ENCODE measurements at regions not wholly inside any gene's neighbourhood (a gene's known extent, or its start where the extent isn't known, plus 50 kb on each side); places are given as distances from the start of the nearest gene placed in this dataset.

DNA sequence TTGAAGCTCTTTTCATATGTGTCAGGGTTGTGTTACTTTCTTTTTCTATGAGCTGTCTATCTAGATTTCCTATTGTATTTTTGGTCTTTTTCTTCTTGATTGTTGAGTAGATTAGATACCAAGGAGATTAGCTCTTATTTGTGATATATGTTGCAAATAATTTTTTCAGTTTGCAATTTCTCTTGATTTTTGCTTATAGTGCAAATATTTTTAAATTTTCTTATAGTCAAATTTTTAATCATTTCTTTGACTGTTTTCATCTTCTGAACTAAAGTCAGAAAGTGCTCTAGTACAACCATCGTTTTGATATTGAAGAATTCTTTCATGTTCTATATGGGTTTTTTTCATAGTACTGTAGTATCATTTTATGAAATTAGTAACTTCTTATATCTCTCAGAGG lies 193.7 kb downstream of the OSTF1 start:
- H4K8ac ChIP-seq (ENCODE audit: low read depth, low read length), result no peak overlapping the region
- H2BK5ac ChIP-seq (ENCODE audit: low read length), result no peak overlapping the region
- no peak overlapping the region for H3K4me3 ChIP-seq (ENCODE audit: low read length)
- no peak overlapping the region for H3K23ac ChIP-seq (ENCODE audit: low read length)
- no peaks in the 10 kb centered on the region for H3K27me3 ChIP-seq (ENCODE audit: insufficient read depth, low read length, poor library complexity)
- DNase-seq, result no peak
- H3K79me2 ChIP-seq (ENCODE audit: control insufficient read depth, insufficient read depth, low read length), result no peaks in the 10 kb centered on the region
- no peak overlapping the region for H3K18ac ChIP-seq (ENCODE audit: low read length)
- no peak overlapping the region for H3K9ac ChIP-seq (ENCODE audit: low read length)
- H2BK15ac ChIP-seq (replicated peaks; ENCODE audit: low read depth), result no peak overlapping the region
- WGBS (ENCODE audit: extremely low coverage, insufficient coverage, low lambda C conversion rate), result no CpG with 5 or more reads among the region's 1 CpG
- H4K5ac ChIP-seq (ENCODE audit: low read length), result no peak overlapping the region
- H2BK120ac ChIP-seq (ENCODE audit: low read depth, low read length), result no peak overlapping the region
- H3K36me3 ChIP-seq (ENCODE audit: control insufficient read depth, insufficient read depth, low read length), result no peaks in the 10 kb centered on the region
- no peaks in the 10 kb centered on the region for H3K79me1 ChIP-seq (ENCODE audit: low read length)
- no peaks in the 10 kb centered on the region for H3K4me1 ChIP-seq (ENCODE audit: control insufficient read depth, low read depth, low read length)
- H2AK5ac ChIP-seq (ENCODE audit: low read length), result no peak overlapping the region
- H3K56ac ChIP-seq (ENCODE audit: low read length), result no peak overlapping the region
- H3K4me2 ChIP-seq (ENCODE audit: low read length), result no peak overlapping the region
- H3K27ac ChIP-seq (ENCODE audit: low read depth, low read length), result no peak overlapping the region
- no peak overlapping the region for H3K4ac ChIP-seq (ENCODE audit: low read depth, low read length)

DNA sequence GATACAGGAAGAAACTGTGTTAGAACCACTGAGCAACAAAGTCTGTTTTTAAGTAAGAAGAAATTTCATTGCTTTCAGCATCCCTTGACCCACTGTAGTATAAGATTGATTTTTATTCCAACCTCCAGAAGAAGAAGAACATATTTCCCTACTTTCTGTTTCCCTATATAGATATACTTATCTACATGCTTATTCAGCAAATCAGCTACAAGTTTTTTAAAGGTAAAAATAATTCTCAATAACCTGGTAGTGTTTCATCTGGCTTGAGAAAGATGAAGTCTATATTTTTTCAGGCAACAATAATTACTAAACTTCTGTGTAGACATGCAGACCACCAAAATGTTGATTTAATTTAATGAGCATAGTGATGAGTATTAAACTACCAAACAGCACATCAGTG lies 201.0 kb downstream of the OSTF1 start:
- H3K4me3 ChIP-seq (ENCODE audit: low read length), result no peak overlapping the region
- no peak overlapping the region for H3K23ac ChIP-seq (ENCODE audit: low read length)
- H2BK15ac ChIP-seq (replicated peaks; ENCODE audit: low read depth), result no peak overlapping the region
- no peaks in the 10 kb centered on the region for H3K36me3 ChIP-seq (ENCODE audit: control insufficient read depth, insufficient read depth, low read length)
- H4K8ac ChIP-seq (ENCODE audit: low read depth, low read length), result no peak overlapping the region
- no peak overlapping the region for H2AK5ac ChIP-seq (ENCODE audit: low read length)
- H3K27ac ChIP-seq (ENCODE audit: low read depth, low read length), result no peak overlapping the region
- no peaks in the 10 kb centered on the region for H3K27me3 ChIP-seq (ENCODE audit: insufficient read depth, low read length, poor library complexity)
- no peak overlapping the region for H3K4me2 ChIP-seq (ENCODE audit: low read length)
- no peak overlapping the region for H3K18ac ChIP-seq (ENCODE audit: low read length)
- H3K56ac ChIP-seq (ENCODE audit: low read length), result no peak overlapping the region
- no peak overlapping the region for H2BK5ac ChIP-seq (ENCODE audit: low read length)
- no peak overlapping the region for H3K9ac ChIP-seq (ENCODE audit: low read length)
- H3K79me1 ChIP-seq (ENCODE audit: low read length), result no peaks in the 10 kb centered on the region
- no peak overlapping the region for H3K4ac ChIP-seq (ENCODE audit: low read depth, low read length)
- DNase-seq, result no peak
- H2BK120ac ChIP-seq (ENCODE audit: low read depth, low read length), result no peak overlapping the region
- no peak overlapping the region for H4K5ac ChIP-seq (ENCODE audit: low read length)
- no peaks in the 10 kb centered on the region for H3K79me2 ChIP-seq (ENCODE audit: control insufficient read depth, insufficient read depth, low read length)
- H3K4me1 ChIP-seq (ENCODE audit: control insufficient read depth, low read depth, low read length), result no peaks in the 10 kb centered on the region

DNA sequence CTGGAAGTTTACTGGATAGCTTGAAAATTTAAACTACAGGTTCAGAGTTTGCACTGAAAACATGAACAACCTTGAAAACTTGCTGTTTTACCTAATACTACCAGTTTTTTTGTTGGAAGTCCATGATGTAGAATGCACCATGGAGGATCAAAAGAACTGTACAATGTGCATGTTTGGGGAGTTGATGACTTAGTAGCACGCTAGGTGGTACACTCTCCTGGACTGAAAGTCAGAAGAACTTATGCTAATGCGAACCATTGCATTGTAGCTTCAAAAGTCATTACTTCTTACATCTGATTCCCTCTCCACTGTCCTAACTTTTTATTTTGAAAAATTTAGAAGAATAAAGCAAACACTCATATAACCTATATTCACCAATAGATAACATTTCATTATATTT lies 211.0 kb downstream of the OSTF1 start:
- Histone ChIP-seq H2BK120ac (ENCODE audit: low read depth, low read length) (no peak overlapping the region), H3K79me1 (ENCODE audit: low read length) (no peaks in the 10 kb centered on the region), H2BK15ac (replicated peaks; ENCODE audit: low read depth) (no peak overlapping the region), H3K23ac (ENCODE audit: low read length) (no peak overlapping the region), H3K79me2 (ENCODE audit: control insufficient read depth, insufficient read depth, low read length) (no peaks in the 10 kb centered on the region), H3K36me3 (ENCODE audit: control insufficient read depth, insufficient read depth, low read length) (no peaks in the 10 kb centered on the region), H3K9ac (ENCODE audit: low read length) (no peak overlapping the region), H3K56ac (ENCODE audit: low read length) (no peak overlapping the region), H4K5ac (ENCODE audit: low read length) (no peak overlapping the region), H4K8ac (ENCODE audit: low read depth, low read length) (no peak overlapping the region), H3K4ac (ENCODE audit: low read depth, low read length) (no peak overlapping the region), H3K4me3 (ENCODE audit: low read length) (no peak overlapping the region), H2AK5ac (ENCODE audit: low read length) (no peak overlapping the region), H3K27me3 (ENCODE audit: insufficient read depth, low read length, poor library complexity) (no peaks in the 10 kb centered on the region), H3K18ac (ENCODE audit: low read length) (no peak overlapping the region), H2BK5ac (ENCODE audit: low read length) (no peak overlapping the region), H3K27ac (ENCODE audit: low read depth, low read length) (no peak overlapping the region), H3K4me1 (ENCODE audit: control insufficient read depth, low read depth, low read length) (no peaks in the 10 kb centered on the region), H3K4me2 (ENCODE audit: low read length) (no peak overlapping the region)
- no peak for DNase-seq
- WGBS (ENCODE audit: extremely low coverage, insufficient coverage, low lambda C conversion rate), result no CpG with 5 or more reads among the region's 2 CpGs

DNA sequence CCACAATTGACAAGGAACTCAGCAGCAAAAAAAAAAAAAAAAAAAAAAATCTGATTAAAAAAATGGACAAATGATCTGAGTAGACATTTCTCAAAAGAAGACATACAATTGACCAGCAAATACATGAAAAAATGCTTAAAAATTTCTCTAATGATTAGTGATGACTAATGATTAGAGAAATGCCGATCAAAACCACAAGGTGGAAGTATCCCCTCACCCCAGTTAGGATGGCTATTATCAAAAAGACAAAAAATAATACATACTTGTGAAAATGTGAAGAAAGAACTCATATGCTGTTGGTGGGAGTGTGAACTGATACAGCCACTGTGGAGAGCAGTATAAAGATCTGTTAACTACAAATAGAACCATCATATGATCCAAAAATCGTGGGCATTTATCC lies 245.3 kb downstream of the OSTF1 start:
- H3K27ac ChIP-seq (ENCODE audit: low read depth, low read length), result no peak overlapping the region
- H3K4me1 ChIP-seq (ENCODE audit: control insufficient read depth, low read depth, low read length), result no peaks in the 10 kb centered on the region
- no peaks in the 10 kb centered on the region for H3K27me3 ChIP-seq (ENCODE audit: insufficient read depth, low read length, poor library complexity)
- no peak overlapping the region for H4K8ac ChIP-seq (ENCODE audit: low read depth, low read length)
- WGBS (ENCODE audit: extremely low coverage, insufficient coverage, low lambda C conversion rate), result no CpG with 5 or more reads among the region's 2 CpGs
- no peak overlapping the region for H3K4ac ChIP-seq (ENCODE audit: low read depth, low read length)
- H3K23ac ChIP-seq (ENCODE audit: low read length), result no peak overlapping the region
- H3K4me3 ChIP-seq (ENCODE audit: low read length), result no peak overlapping the region
- no peak overlapping the region for H2AK5ac ChIP-seq (ENCODE audit: low read length)
- DNase-seq, result no peak
- H3K79me2 ChIP-seq (ENCODE audit: control insufficient read depth, insufficient read depth, low read length), result no peaks in the 10 kb centered on the region
- H2BK120ac ChIP-seq (ENCODE audit: low read depth, low read length), result no peak overlapping the region
- no peaks in the 10 kb centered on the region for H3K36me3 ChIP-seq (ENCODE audit: control insufficient read depth, insufficient read depth, low read length)
- no peak overlapping the region for H3K56ac ChIP-seq (ENCODE audit: low read length)
- H3K79me1 ChIP-seq (ENCODE audit: low read length), result no peaks in the 10 kb centered on the region
- no peak overlapping the region for H3K18ac ChIP-seq (ENCODE audit: low read length)
- H3K9ac ChIP-seq (ENCODE audit: low read length), result no peak overlapping the region
- no peak overlapping the region for H3K4me2 ChIP-seq (ENCODE audit: low read length)
- H2BK5ac ChIP-seq (ENCODE audit: low read length), result no peak overlapping the region
- H2BK15ac ChIP-seq (replicated peaks; ENCODE audit: low read depth), result no peak overlapping the region
- no peak overlapping the region for H4K5ac ChIP-seq (ENCODE audit: low read length)

DNA sequence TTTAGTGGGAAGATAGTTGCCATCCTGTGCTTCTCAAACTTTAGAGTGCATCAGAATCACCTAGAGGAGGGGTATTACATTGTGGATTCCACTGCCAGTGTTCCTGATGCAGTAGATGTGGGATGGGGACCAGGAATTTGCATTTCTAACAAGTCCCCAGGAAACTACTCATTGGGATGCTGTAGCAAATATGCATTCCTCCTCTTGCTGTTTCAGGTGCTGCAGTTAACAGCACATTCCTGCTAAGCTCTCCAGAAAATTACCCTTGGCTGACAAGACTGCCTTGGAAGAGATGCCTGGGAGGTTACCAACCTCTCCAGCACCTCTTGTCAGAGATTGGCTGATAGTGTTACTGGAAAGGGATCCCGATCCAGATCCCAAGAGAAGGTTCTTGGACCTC lies 270.5 kb downstream of the OSTF1 start:
- no peak overlapping the region for H2BK120ac ChIP-seq (ENCODE audit: low read depth, low read length)
- no peak overlapping the region for H3K9ac ChIP-seq (ENCODE audit: low read length)
- H4K5ac ChIP-seq (ENCODE audit: low read length), result no peak overlapping the region
- H3K79me2 ChIP-seq (ENCODE audit: control insufficient read depth, insufficient read depth, low read length), result no peaks in the 10 kb centered on the region
- no peak overlapping the region for H4K8ac ChIP-seq (ENCODE audit: low read depth, low read length)
- no peak overlapping the region for H3K18ac ChIP-seq (ENCODE audit: low read length)
- peak; percentile 90 for DNase-seq
- no peak overlapping the region for H3K4me3 ChIP-seq (ENCODE audit: low read length)
- no peak overlapping the region for H3K23ac ChIP-seq (ENCODE audit: low read length)
- WGBS (ENCODE audit: extremely low coverage, insufficient coverage, low lambda C conversion rate), result no CpG with 5 or more reads among the region's 1 CpG
- H3K27me3 ChIP-seq (ENCODE audit: insufficient read depth, low read length, poor library complexity), result no peaks in the 10 kb centered on the region
- H3K27ac ChIP-seq (ENCODE audit: low read depth, low read length), result peak overlapping the region; percentile 56
- H2AK5ac ChIP-seq (ENCODE audit: low read length), result no peak overlapping the region
- H3K4me2 ChIP-seq (ENCODE audit: low read length), result no peak overlapping the region
- H2BK5ac ChIP-seq (ENCODE audit: low read length), result peak overlapping the region; percentile 41
- no peak overlapping the region for H3K4ac ChIP-seq (ENCODE audit: low read depth, low read length)
- H3K56ac ChIP-seq (ENCODE audit: low read length), result no peak overlapping the region
- H3K4me1 ChIP-seq (ENCODE audit: control insufficient read depth, low read depth, low read length), result no peaks in the 10 kb centered on the region
- H3K79me1 ChIP-seq (ENCODE audit: low read length), result no peaks in the 10 kb centered on the region
- no peak overlapping the region for H2BK15ac ChIP-seq (replicated peaks; ENCODE audit: low read depth)
- H3K36me3 ChIP-seq (ENCODE audit: control insufficient read depth, insufficient read depth, low read length), result no peaks in the 10 kb centered on the region

DNA sequence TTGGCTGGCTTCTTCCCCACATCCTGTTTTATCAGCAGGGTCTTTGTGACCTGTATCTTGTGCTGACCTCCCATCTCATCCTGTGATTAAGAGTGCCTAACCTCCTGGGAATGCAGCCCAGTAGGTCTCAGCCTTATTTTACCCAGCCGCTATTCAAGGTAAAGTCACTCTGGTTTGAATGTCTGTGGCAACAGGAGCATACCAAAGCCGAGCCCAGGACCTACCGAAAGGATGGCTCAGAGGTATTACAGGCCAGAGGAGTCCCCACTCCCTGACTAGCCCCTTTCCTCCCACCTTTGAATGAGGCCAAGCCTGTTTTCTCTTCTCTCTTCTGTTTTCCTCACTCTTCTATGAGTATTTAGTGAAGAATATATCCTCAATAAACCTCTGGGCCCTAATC lies 271.3 kb downstream of the OSTF1 start:
- H4K8ac ChIP-seq (ENCODE audit: low read depth, low read length), result no peak overlapping the region
- no peak overlapping the region for H3K4me3 ChIP-seq (ENCODE audit: low read length)
- no peak overlapping the region for H3K23ac ChIP-seq (ENCODE audit: low read length)
- no peak overlapping the region for H3K18ac ChIP-seq (ENCODE audit: low read length)
- H3K4ac ChIP-seq (ENCODE audit: low read depth, low read length), result no peak overlapping the region
- H3K79me2 ChIP-seq (ENCODE audit: control insufficient read depth, insufficient read depth, low read length), result no peaks in the 10 kb centered on the region
- no peaks in the 10 kb centered on the region for H3K27me3 ChIP-seq (ENCODE audit: insufficient read depth, low read length, poor library complexity)
- H3K56ac ChIP-seq (ENCODE audit: low read length), result no peak overlapping the region
- WGBS (ENCODE audit: extremely low coverage, insufficient coverage, low lambda C conversion rate), result no CpG with 5 or more reads among the region's 3 CpGs
- H3K36me3 ChIP-seq (ENCODE audit: control insufficient read depth, insufficient read depth, low read length), result no peaks in the 10 kb centered on the region
- H3K79me1 ChIP-seq (ENCODE audit: low read length), result no peaks in the 10 kb centered on the region
- H3K4me2 ChIP-seq (ENCODE audit: low read length), result no peak overlapping the region
- no peak overlapping the region for H4K5ac ChIP-seq (ENCODE audit: low read length)
- H2AK5ac ChIP-seq (ENCODE audit: low read length), result no peak overlapping the region
- H2BK120ac ChIP-seq (ENCODE audit: low read depth, low read length), result no peak overlapping the region
- H3K27ac ChIP-seq (ENCODE audit: low read depth, low read length), result peak overlapping the region; percentile 38
- H2BK15ac ChIP-seq (replicated peaks; ENCODE audit: low read depth), result no peak overlapping the region
- no peaks in the 10 kb centered on the region for H3K4me1 ChIP-seq (ENCODE audit: control insufficient read depth, low read depth, low read length)
- no peak for DNase-seq
- no peak overlapping the region for H3K9ac ChIP-seq (ENCODE audit: low read length)
- no peak overlapping the region for H2BK5ac ChIP-seq (ENCODE audit: low read length)
